ENCODE measurements at regions not wholly inside any gene's neighbourhood (a gene's known extent, or its start where the extent isn't known, plus 50 kb on each side); places are given as distances from the start of the nearest gene placed in this dataset.

DNA sequence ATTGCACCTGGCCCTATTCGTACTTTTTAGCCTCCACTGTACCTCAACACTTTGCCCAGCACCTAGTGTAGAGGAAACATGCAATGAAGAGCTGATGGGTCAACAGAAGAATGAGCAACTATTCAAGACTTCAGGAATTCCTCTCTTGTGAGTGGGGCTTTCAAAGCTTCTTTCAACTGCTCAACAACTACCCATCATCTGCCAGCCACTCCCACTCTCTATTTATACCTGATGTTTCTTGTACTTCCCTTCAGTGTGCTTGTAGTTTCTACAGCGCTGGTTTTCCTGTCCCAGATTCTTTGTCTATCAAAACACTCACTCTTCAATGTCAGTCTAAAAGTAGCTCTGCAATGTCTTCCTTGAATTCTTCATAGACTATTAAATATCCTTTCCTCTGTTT, 168.3 kb upstream of the LPP start:
- Mint-ChIP-seq H3K27me3 (peaks cover 0 to 3% of the 10 kb centered on the region in 2 donors), H3K36me3 (no peaks in the 10 kb centered on the region), H3K4me1 (peaks cover 21 to 38% of the 10 kb centered on the region in 2 donors), H3K4me3 (no peak overlapping the region), H3K27ac (no peak overlapping the region), H3K9me3 (peaks cover 0 to 3% of the 10 kb centered on the region in 2 donors)
- no peak for DNase-seq
- no peak for ATAC-seq (replicated peaks)

DNA sequence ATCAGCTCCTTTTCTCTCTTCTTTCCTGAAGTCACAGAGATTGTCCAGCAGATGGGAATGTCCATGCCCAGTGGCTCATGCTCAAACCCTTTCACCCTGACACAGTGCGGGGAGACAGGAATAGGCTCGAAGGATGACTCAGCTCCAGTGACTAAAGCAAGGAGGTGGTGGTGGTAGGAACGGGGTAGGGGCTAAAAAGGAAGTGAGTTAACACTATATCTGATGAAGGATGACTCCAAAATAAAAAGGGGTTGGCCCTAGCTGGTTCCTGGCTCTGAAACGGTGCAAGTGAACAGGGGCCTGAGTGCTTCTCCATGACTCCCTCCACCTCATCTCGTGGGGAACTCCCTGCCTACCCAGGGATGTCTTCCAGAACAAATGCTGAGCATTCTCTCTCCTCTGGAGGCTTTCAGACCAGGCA, 167.4 kb upstream of the LPP start:
- DNase-seq = no peak
- H3K27ac Mint-ChIP-seq = no peak overlapping the region
- peak; percentile 73 to 77 for ATAC-seq (replicated peaks)
- peaks cover 0 to 3% of the 10 kb centered on the region in 2 donors for H3K9me3 Mint-ChIP-seq
- no peak overlapping the region for H3K4me3 Mint-ChIP-seq
- H3K36me3 Mint-ChIP-seq = peaks cover 0 to 4% of the 10 kb centered on the region in 2 donors
- peaks cover 18 to 29% of the 10 kb centered on the region in 2 donors for H3K4me1 Mint-ChIP-seq
- peaks cover 5 to 7% of the 10 kb centered on the region in 2 donors for H3K27me3 Mint-ChIP-seq

DNA sequence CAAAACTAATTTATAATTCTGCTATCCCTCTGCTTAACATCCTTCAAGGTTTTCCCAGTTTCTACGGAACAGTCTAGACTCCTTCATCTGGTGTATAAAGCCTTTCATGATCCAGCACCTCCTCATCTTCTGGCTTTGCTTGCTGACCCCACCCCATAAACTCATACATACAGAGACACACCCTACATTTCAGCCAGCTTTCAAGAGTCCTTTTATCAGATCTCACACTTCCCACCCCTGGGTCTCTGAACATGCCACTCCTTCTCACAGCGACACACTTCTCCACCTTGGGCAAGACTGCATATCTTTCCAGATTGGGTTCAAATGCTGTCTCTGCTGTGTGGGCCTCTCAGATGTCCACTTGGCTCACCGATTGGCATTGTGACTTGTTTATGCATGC, 166.8 kb upstream of the LPP start:
- Mint-ChIP-seq H3K36me3 (peaks cover 0 to 4% of the 10 kb centered on the region in 2 donors), H3K4me1 (peaks cover 16 to 26% of the 10 kb centered on the region in 2 donors), H3K27me3 (peaks cover 5 to 7% of the 10 kb centered on the region in 2 donors), H3K4me3 (no peak overlapping the region), H3K9me3 (peaks cover 0 to 3% of the 10 kb centered on the region in 2 donors), H3K27ac (no peak overlapping the region)
- DNase-seq (no peak), ATAC-seq (replicated peaks) (no peak)

DNA sequence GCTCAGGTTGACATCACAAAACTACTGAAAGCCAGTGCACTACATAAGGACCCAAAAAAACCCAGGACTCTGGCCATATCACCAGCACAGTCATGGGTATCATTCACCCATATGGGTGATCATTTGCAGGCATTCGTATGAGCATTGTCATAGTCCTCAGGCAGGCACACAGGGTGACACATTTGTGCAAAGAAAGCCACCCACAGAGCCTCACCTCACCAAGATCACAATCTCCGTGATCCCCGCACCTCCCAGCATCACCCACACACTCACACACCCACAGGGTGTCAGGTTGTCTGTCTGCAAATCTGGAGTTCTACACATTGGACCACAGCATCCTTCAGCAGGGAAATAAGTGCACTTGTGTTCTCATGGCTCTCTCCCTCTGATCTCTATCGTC, 166.0 kb upstream of the LPP start:
- H3K36me3 Mint-ChIP-seq = peaks cover 0 to 4% of the 10 kb centered on the region in 2 donors
- no peak overlapping the region for H3K27ac Mint-ChIP-seq
- peaks cover 5 to 7% of the 10 kb centered on the region in 2 donors for H3K27me3 Mint-ChIP-seq
- no peak overlapping the region for H3K4me3 Mint-ChIP-seq
- peaks cover 0 to 3% of the 10 kb centered on the region in 2 donors for H3K9me3 Mint-ChIP-seq
- peaks cover 12 to 20% of the 10 kb centered on the region in 2 donors for H3K4me1 Mint-ChIP-seq
- no peak for DNase-seq
- no peak for ATAC-seq (replicated peaks)

DNA sequence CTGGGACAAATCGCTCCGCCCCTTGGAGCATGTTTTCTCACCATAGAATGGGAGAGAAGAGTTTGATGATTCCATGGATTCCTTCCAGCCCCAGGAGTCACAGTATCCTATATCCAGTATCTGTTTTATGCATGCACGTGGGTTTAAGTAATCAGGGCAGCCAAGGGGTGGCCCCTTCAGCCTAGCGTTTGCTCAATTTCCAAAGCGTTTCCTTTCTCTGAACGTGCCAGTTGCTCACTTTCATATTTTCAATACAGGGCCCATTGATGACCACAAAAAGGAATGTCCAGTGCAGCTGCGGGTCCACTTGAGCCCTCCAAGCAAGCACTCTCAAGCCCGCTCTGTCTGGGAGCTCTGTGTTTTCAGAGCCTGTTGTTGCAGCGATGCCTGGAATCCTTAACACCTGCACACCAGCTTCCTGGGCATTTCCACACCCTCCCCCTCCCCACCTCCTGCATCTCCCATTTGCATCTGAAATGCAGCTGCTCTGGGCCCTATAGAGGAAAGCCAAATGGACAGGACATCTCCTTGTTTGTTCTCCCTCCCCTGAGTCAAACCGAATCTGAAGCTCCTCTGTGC, 164.3 kb upstream of the LPP start:
- DNase-seq (no peak), ATAC-seq (replicated peaks) (no peak)
- H3K4me1 Mint-ChIP-seq = peaks cover 12 to 28% of the 10 kb centered on the region in 2 donors
- H3K27ac Mint-ChIP-seq = no peak overlapping the region
- no peak overlapping the region for H3K4me3 Mint-ChIP-seq
- peaks cover 5 to 7% of the 10 kb centered on the region in 2 donors for H3K27me3 Mint-ChIP-seq
- H3K9me3 Mint-ChIP-seq = peaks cover 0 to 3% of the 10 kb centered on the region in 2 donors
- peaks cover 2 to 4% of the 10 kb centered on the region in 2 donors for H3K36me3 Mint-ChIP-seq

DNA sequence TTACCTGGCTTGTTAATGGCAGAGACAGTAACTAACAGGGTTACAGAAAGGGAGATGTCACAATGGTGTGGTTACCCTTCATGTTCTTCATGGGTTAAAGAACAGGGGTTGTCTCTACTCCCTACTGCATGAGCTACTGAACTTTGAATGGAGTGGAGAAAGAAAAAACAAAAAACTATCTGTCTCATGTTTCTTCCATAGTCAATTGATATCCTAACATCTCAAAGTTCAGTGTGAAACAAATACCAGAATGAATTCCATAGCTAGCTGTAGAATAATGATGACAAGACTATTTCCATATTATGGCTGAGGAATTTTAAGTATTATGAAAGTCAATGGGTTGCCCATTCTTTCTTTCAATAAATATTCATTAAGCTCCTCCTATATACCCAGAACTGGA, 161.3 kb upstream of the LPP start:
- Mint-ChIP-seq H3K27ac (no peak overlapping the region), H3K36me3 (peaks cover 2 to 4% of the 10 kb centered on the region in 2 donors), H3K4me3 (no peak overlapping the region), H3K4me1 (peaks cover 0 to 8% of the 10 kb centered on the region in 2 donors), H3K27me3 (peaks cover 5 to 7% of the 10 kb centered on the region in 2 donors), H3K9me3 (no peaks in the 10 kb centered on the region)
- ATAC-seq (replicated peaks) (no peak), DNase-seq (no peak)

DNA sequence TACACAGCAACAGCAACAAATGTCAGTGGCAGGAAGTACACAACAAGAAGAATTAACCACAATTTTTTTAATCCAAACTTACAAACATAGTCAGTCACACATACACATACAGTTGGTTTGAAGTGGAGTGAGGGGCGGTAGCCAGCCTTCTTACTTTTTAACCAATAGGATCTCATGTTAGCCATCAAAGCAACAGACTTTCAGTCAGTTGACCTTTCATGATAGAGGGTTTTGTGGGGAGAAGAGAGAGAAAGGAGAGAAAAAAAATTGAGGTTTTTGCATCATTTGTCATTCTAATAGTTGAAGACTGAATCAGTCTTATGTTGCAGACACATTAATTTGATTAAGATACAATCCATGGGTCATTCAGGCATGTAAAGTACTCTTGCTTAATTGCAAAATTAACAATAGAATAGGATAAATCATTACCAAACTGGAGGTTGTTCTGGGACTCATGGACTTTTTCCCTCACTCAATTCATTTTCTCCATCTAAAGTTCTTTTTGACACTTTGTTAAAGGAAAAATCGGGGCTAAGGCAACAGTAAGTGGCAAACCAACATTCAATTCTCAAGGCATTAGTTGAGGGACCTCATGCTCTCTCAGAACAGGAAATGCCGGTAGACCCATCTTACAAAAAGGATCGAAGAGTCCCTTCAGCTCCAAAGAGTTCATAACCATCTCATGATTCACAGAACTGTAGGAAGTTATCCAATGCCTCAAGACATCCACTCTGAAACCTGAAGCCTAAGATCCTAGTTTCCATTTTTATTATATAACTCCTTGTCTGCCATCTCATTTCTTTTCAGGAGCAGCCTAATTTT, 159.5 kb upstream of the LPP start:
- peaks cover 2 to 4% of the 10 kb centered on the region in 2 donors for H3K36me3 Mint-ChIP-seq
- H3K27ac Mint-ChIP-seq = no peak overlapping the region
- ATAC-seq (replicated peaks) = peak; percentile 36 to 75
- H3K4me1 Mint-ChIP-seq = peaks cover 0 to 14% of the 10 kb centered on the region in 2 donors
- H3K9me3 Mint-ChIP-seq = no peaks in the 10 kb centered on the region
- H3K4me3 Mint-ChIP-seq = no peak overlapping the region
- DNase-seq = no peak
- H3K27me3 Mint-ChIP-seq = peaks cover 5 to 7% of the 10 kb centered on the region in 2 donors

DNA sequence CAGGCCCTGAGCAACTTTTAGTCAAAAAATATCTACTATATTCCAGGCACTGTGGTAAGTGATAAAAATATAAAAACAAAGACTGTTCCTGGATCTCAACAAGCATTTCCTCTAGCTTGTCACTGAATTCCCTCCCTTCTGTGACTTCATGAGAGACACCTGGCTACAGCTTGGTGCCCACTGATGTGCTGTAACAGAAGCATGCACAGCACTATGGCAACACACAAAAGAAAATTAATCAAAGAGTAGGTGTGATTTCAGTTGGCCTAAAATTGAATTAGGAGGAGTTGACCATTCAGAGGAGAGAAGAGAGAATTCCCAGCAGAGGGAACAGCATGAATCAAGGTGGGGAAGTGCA, 158.9 kb upstream of the LPP start:
- peaks cover 2 to 4% of the 10 kb centered on the region in 2 donors for H3K36me3 Mint-ChIP-seq
- peaks cover 3 to 18% of the 10 kb centered on the region in 2 donors for H3K4me1 Mint-ChIP-seq
- no peaks in the 10 kb centered on the region for H3K9me3 Mint-ChIP-seq
- DNase-seq (no peak), ATAC-seq (replicated peaks) (no peak)
- peaks cover 5 to 7% of the 10 kb centered on the region in 2 donors for H3K27me3 Mint-ChIP-seq
- no peak overlapping the region for H3K4me3 Mint-ChIP-seq
- no peak overlapping the region for H3K27ac Mint-ChIP-seq

DNA sequence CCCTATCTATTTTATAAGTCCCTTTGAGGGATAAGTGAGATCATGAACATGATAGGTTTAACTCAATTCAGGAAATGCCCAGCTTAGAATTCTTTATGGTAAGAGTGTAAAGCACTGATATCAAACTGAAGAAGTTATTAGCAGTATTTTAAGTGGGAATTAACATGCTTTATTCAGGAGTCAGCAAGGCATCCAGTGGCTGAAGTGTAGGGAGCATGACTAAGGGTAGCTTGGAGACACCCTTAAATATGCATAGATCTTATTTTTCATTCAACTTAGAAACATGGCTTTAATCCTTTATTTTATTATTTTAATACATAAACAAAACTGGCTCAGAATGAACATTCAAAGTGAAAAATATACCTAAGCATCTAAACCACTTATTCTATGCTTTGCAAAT, 158.3 kb upstream of the LPP start:
- DNase-seq (no peak), ATAC-seq (replicated peaks) (no peak)
- Mint-ChIP-seq H3K4me1 (peaks cover 7 to 24% of the 10 kb centered on the region in 2 donors), H3K36me3 (peaks cover 2 to 4% of the 10 kb centered on the region in 2 donors), H3K9me3 (no peaks in the 10 kb centered on the region), H3K27ac (no peak overlapping the region), H3K27me3 (peaks cover 5 to 7% of the 10 kb centered on the region in 2 donors), H3K4me3 (no peak overlapping the region)

DNA sequence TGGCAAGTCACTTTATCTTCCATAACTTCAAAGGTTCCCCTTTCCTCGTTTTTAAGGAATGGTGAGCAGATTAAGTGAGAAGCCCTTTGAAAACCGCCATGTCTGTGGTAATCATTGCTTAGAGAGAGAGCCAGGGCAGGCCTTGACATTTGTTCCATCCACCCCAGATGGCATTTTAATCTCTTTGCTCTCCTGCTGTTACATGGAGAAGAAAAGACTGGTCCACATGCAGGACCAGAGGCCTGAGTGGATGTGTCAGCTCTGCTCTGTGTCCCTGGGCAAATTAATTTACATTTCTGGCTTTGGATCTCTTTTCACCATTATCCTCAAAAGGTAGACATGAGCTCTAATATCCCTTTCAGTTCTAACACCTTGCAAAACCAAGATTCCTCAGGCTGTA, 157.3 kb upstream of the LPP start:
- Mint-ChIP-seq H3K9me3 (no peaks in the 10 kb centered on the region), H3K27ac (no peak overlapping the region), H3K27me3 (no peaks in the 10 kb centered on the region), H3K4me1 (peaks cover 7 to 29% of the 10 kb centered on the region in 2 donors), H3K4me3 (no peak overlapping the region), H3K36me3 (peaks cover 0 to 2% of the 10 kb centered on the region in 2 donors)
- ATAC-seq (replicated peaks) (no peak), DNase-seq (no peak)

DNA sequence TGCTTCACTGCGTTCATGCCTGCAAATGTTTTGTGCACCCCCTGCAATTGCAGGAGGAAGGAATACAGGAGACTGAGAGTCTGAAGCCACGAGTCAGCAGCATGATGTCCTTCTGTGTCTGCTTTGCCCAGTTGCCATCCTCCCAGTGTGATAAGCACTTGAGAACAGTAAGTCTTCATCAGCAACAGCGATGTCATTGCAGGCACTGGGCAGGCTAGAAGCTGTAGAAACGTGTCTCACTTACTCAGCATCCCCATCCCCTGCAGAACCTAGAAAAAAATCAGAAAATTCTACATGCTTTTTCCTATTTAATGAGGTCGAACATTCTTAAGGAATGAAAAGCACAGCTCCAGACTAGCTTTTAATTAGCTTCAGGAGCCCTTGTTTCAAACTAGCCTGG, 156.5 kb upstream of the LPP start:
- ATAC-seq (replicated peaks) (no peak), DNase-seq (no peak)
- Mint-ChIP-seq H3K4me1 (peaks cover 7 to 29% of the 10 kb centered on the region in 2 donors), H3K36me3 (peaks cover 0 to 2% of the 10 kb centered on the region in 2 donors), H3K9me3 (no peaks in the 10 kb centered on the region), H3K27ac (no peak overlapping the region), H3K4me3 (no peak overlapping the region), H3K27me3 (no peaks in the 10 kb centered on the region)

DNA sequence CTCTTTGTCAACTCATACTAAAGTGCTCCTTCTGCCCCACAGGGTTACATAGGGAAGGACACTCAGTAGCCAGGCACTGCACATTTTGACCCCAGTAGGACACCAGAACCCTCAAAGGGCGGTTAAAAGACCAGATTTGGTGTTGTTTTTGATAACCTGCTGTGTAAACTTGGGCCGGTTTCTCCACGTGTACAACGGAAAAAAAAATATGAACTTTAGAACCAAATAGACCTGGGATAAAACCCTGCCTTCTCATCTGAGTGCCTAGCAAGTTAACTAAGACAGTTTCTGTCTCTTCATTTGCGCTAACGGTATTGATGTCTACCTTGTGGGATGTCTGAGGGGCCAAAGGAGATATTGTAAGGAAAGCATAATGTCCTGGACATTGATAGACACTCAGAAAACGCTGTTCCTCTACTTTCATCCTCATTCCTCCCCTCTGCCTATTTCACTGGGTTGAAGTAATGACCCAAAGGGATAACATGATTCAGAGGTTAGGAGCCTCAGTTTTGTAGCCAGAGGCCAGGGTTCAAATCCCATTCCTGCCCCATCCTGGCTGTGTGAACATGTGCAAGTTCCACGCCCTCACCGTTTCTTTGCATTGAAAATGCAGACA, 155.9 kb upstream of the LPP start:
- no peak overlapping the region for H3K4me3 Mint-ChIP-seq
- no peaks in the 10 kb centered on the region for H3K27me3 Mint-ChIP-seq
- no peaks in the 10 kb centered on the region for H3K9me3 Mint-ChIP-seq
- DNase-seq = no peak
- ATAC-seq (replicated peaks) = no peak
- no peak overlapping the region for H3K27ac Mint-ChIP-seq
- peaks cover 7 to 29% of the 10 kb centered on the region in 2 donors for H3K4me1 Mint-ChIP-seq
- H3K36me3 Mint-ChIP-seq = peaks cover 0 to under 1% of the 10 kb centered on the region in 2 donors

DNA sequence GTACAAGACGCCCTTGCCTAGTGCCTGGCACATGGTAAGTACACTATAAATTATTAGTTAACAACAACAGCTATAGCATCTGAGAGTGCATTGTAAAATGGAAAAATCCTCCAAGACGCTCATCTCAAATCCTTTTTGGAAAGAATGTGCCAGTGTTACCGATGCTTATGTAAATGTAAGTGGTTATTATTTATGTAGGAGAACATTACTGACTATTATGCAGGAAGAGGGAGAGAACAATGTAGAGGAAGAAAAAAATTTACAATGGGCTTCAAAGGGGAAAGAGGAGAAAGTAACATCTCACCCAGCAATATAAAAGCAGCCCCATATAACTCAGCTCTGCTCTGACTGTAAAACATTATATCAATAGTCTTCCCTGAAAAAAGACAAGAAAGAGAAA, 155.3 kb upstream of the LPP start:
- Mint-ChIP-seq H3K4me3 (no peak overlapping the region), H3K9me3 (no peaks in the 10 kb centered on the region)

DNA sequence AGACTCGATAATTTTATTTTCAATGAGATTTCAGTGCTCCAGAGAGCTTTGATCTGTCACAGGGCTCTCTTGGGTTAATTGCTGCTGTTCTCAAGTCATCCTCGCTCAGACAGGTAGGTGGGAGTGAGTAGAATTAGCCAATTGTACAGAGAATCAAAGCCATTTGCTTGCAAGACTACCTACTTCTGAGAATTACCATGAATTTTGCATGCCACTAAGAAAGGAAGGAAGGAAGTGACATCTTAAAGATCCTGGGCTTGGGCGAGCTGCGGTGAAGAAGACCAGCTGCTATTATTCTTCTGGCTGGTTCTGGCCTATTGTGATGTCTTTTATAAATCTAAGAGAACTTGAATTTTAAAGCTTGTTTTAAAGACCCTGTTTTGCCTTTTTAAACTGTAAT, 154.1 kb upstream of the LPP start:
- ATAC-seq (replicated peaks) = peak; percentile 87 to 91
- peak overlapping the region in 1 of 2 donors; percentile 29 for H3K4me3 Mint-ChIP-seq
- no peak for DNase-seq
- H3K4me1 Mint-ChIP-seq = peaks cover 7 to 21% of the 10 kb centered on the region in 2 donors
- peak overlapping the region; percentile 16 for H3K27ac Mint-ChIP-seq
- no peaks in the 10 kb centered on the region for H3K27me3 Mint-ChIP-seq
- H3K9me3 Mint-ChIP-seq = no peaks in the 10 kb centered on the region
- H3K36me3 Mint-ChIP-seq = no peaks in the 10 kb centered on the region

More for the DNA sequence above, 155.3 kb upstream of the LPP start:
- Mint-ChIP-seq H3K27me3 (no peaks in the 10 kb centered on the region), H3K36me3 (no peaks in the 10 kb centered on the region), H3K4me1 (peaks cover 7 to 29% of the 10 kb centered on the region in 2 donors), H3K27ac (no peak overlapping the region)
- ATAC-seq (replicated peaks) = no peak
- no peak for DNase-seq
